OCI-LY3 (cell line): ENCODE measurements at regions not wholly inside any gene's neighbourhood (a gene's known extent, or its start where the extent isn't known, plus 50 kb on each side); places are given as distances from the start of the nearest gene placed in this dataset.

Source experiments
- CTCF ChIP-seq: fragments of 200-600, 300-600 bp; sonication (generic); IDR thresholded peaks from 2 replicates; pipeline ENCODE4 v1.5.1; 2014; ENCODE audit warnings: antibody characterized with exemption, low read length, low read depth
- EZH2phosphoT487 ChIP-seq: fragments of 200-600 bp; shearing (Covaris generic); IDR thresholded peaks from 2 replicates; pipeline ENCODE4 v1.6.1; 2018; ENCODE audit warnings: antibody characterized with exemption, mixed run types, low read depth

GRCh38 chr16:62965831-62966230, 929.6 kb upstream of the CDH8 start:
- TF ChIP-seq CTCF = no peak
- no peak for TF ChIP-seq EZH2phosphoT487
